Immature natural killer cell (primary cell): ENCODE measurements at regions not wholly inside any gene's neighbourhood (a gene's known extent, or its start where the extent isn't known, plus 50 kb on each side); places are given as distances from the start of the nearest gene placed in this dataset.
"Not testable (repeated sequence)": the region's sequence is repeated elsewhere in the genome, so short reads cannot be mapped to it uniquely, and the experiment has no call there.

Experiments
- DNase-seq, 3 donors: peaks; one replicate each; pipeline ENCODE4 v3.0.0; 2022; ENCODE audit warnings: mixed read lengths in 1 of 3
- H3K27ac Mint-ChIP-seq, 6 donors: one replicate each; pipeline ENCODE4 v1.8.0; 2020; ENCODE audit warnings: mixed read lengths in 6 of 6, mild to moderate bottlenecking in 5 of 6, inconsistent platforms in 4 of 6, moderate library complexity in 3 of 6
- H3K27me3 Mint-ChIP-seq, 3 donors: one replicate each; pipeline ENCODE4 v1.8.0; 2020 to 2021; ENCODE audit warnings: low read depth in 3 of 3, mild to moderate bottlenecking in 3 of 3, mixed read lengths in 3 of 3, moderate library complexity in 3 of 3, inconsistent platforms in 1 of 3
- H3K36me3 Mint-ChIP-seq, 3 donors: one replicate each; pipeline ENCODE4 v1.8.0; 2020; ENCODE audit warnings: mixed read lengths in 3 of 3, inconsistent platforms in 2 of 3, mild to moderate bottlenecking in 2 of 3
- H3K4me1 Mint-ChIP-seq, 2 donors: one replicate each; pipeline ENCODE4 v1.8.0; 2020; ENCODE audit warnings: inconsistent platforms in 2 of 2, mild to moderate bottlenecking in 2 of 2, mixed read lengths in 2 of 2, moderate library complexity in 1 of 2
- H3K4me3 Mint-ChIP-seq, 5 donors: one replicate each; pipeline ENCODE4 v1.8.0; 2020; ENCODE audit warnings: mild to moderate bottlenecking in 5 of 5, mixed read lengths in 5 of 5, inconsistent platforms in 3 of 5, moderate library complexity in 3 of 5
- H3K9me3 Mint-ChIP-seq, 6 donors: one replicate each; pipeline ENCODE4 v1.8.0; 2020; ENCODE audit warnings: mild to moderate bottlenecking in 6 of 6, mixed read lengths in 6 of 6, inconsistent platforms in 4 of 6, moderate library complexity in 3 of 6

DNA sequence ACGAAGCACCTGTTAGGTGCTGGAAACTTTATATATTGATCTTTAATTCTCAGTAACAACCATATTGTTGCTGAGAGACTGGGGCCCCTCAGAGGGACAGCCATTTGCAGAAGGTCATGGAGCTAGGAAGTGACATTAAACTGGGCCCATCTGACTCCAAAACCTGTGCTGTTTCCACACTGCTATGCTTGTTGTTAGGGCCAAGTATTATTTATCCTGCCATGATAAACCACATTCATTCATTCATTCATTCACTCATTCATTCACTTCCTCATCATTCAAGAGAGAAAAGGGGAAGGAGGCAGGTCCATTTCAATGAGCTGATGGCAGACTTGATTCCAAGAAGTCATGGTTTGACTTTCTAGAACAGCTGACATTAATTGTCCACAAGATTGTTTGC lies 237.4 kb downstream of the STIM2 start:
- no peak overlapping the region for H3K4me3 Mint-ChIP-seq
- peaks cover 0 to 6% (median 4%) of the 10 kb centered on the region in 3 donors for H3K27me3 Mint-ChIP-seq
- H3K36me3 Mint-ChIP-seq, result no peaks in the 10 kb centered on the region
- H3K27ac Mint-ChIP-seq, result no peak overlapping the region
- no peak for DNase-seq
- no peaks in the 10 kb centered on the region for H3K4me1 Mint-ChIP-seq
- H3K9me3 Mint-ChIP-seq, result no peaks in the 10 kb centered on the region

DNA sequence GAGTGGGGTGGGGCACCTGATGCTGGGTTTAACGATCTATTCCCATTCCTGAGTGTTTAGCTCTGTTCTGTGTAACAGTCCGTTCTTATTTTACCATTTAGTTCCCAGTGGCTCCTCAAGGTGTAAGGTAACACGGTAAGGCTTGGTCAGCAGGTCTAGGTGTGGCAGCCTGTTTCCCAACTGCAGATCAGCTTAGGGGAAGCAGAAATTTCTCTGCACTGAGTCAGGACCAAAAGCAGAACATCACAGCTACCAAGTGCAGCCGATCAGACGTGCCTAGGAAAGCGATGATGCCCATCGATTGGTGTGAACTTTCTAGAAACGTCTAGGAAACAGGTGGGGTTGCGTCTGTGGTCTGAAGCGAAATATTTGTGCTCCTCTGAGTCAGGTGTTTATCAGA lies 240.1 kb downstream of the STIM2 start:
- no peak for DNase-seq
- Mint-ChIP-seq H3K4me1 (no peaks in the 10 kb centered on the region), H3K27me3 (peaks cover 0 to 6% (median 4%) of the 10 kb centered on the region in 3 donors), H3K27ac (no peak overlapping the region), H3K9me3 (no peaks in the 10 kb centered on the region), H3K36me3 (no peaks in the 10 kb centered on the region), H3K4me3 (no peak overlapping the region)

DNA sequence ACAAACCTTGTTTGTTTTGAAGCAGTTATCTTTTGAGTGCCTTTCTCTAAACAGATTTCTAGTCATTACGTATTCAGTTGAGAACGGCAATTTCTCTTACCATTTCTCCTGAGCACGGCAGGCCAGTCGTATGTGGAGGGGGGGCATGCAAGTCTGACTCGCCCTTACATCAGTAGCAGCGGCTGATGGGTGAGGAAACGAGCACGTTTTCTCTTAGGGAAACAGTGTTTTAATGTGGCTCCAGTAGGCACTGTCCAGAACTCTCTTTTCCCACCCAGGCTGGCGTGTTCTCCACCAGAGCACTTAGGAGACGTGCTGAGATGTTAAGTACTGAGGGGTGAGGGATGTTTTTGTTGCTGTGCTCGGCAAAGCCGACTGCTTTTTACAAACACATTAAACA lies 240.5 kb downstream of the STIM2 start:
- Mint-ChIP-seq H3K4me1 (no peaks in the 10 kb centered on the region), H3K36me3 (no peaks in the 10 kb centered on the region), H3K9me3 (no peaks in the 10 kb centered on the region), H3K27ac (no peak overlapping the region), H3K4me3 (no peak overlapping the region), H3K27me3 (peaks cover 0 to 6% (median 4%) of the 10 kb centered on the region in 3 donors)
- no peak for DNase-seq

DNA sequence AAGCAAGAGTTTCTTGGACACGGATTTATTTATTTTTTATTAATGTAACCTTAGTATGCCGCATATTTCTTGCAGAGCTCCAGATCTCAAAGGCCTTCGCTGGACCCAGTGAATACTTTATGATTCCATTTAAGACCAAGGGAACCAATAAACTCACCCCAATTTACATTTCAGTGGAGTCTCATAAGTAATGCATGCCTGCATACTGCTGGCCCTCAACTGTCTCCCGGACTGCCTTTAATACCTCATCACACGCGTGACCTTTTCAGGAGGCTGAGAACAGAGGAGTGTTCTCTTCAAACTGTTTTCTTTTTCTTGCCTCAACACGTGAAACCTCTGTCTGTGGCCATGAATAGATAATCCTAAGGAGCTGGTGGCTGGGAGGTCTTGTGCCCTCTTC lies 240.9 kb downstream of the STIM2 start:
- Mint-ChIP-seq H3K36me3 (no peaks in the 10 kb centered on the region), H3K4me3 (no peak overlapping the region), H3K4me1 (no peaks in the 10 kb centered on the region), H3K27me3 (peaks cover 0 to 6% (median 4%) of the 10 kb centered on the region in 3 donors), H3K9me3 (no peaks in the 10 kb centered on the region), H3K27ac (no peak overlapping the region)
- no peak for DNase-seq

DNA sequence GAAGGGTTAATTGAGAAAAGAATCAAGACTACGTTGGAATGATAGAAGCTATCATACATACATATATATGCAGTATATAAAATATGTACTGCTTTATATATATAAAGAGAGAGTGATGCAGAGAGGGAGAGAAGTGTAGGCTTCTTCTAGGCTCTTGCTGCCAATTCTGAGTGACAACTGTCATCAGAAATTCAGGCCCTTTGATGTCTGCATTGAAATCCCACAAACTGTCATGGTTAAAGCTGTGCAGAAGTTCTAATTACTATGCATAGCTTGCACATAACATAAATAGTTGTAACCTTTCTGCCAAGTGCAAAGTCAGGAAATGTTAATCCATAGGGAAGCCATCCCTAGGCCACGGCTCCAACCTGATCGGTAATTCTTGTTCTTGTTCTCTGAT lies 251.0 kb downstream of the STIM2 start:
- H3K36me3 Mint-ChIP-seq, result no peaks in the 10 kb centered on the region
- no peak overlapping the region for H3K4me3 Mint-ChIP-seq
- no peaks in the 10 kb centered on the region for H3K4me1 Mint-ChIP-seq
- peaks cover 2 to 6% (median 3%) of the 10 kb centered on the region in 3 donors for H3K27me3 Mint-ChIP-seq
- DNase-seq, result no peak
- peaks cover 0 to 5% (median 0%) of the 10 kb centered on the region in 6 donors for H3K9me3 Mint-ChIP-seq
- H3K27ac Mint-ChIP-seq, result no peak overlapping the region

DNA sequence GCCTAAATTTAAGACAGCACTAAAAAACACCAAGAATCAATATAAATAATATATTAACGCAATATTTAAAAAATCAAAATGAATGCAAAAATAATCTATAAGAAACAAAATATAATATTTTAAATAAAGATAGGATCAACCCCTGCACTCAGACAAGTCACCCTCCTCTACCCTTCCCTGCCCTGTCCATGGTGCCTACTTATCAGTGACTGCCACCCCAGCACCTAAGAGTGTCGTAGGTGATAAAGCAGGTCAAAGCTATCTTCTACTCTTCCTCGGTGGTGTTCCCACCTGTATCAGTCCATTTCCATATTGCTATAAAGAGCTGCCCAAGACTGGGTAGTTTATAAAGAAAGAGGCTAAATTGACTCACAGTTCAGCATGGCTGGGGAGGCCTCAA lies 251.9 kb downstream of the STIM2 start:
- Mint-ChIP-seq H3K27me3 (peaks cover 2 to 6% (median 6%) of the 10 kb centered on the region in 3 donors), H3K9me3 (peaks cover 0 to 5% (median 0%) of the 10 kb centered on the region in 6 donors), H3K4me1 (no peaks in the 10 kb centered on the region), H3K36me3 (no peaks in the 10 kb centered on the region), H3K4me3 (no peak overlapping the region), H3K27ac (no peak overlapping the region)
- no peak for DNase-seq

DNA sequence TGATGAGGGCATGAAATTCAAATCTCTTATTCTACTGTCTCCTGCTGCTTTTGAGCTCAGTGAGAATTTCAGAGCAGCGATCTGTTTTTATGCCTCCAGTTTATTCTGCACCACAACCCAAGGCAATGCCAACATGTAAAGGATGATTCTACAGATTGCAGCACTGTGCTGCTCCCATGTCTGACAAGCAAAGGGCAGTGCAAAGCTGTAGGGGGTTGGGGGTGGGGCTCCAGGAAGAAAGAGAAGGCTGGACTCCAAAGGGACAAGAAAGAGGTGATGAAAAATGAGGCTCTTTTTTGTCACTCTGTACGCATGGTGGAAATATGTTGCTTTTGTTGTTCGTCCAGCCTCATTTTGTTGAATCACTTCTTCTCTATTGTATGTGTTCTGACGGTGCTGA lies 254.6 kb downstream of the STIM2 start:
- Mint-ChIP-seq H3K36me3 (no peaks in the 10 kb centered on the region), H3K4me3 (no peak overlapping the region), H3K4me1 (no peaks in the 10 kb centered on the region), H3K9me3 (peaks cover 0 to 7% (median 0%) of the 10 kb centered on the region in 6 donors), H3K27me3 (peaks cover 2 to 5% (median 4%) of the 10 kb centered on the region in 3 donors), H3K27ac (no peak overlapping the region)
- DNase-seq, result no peak

DNA sequence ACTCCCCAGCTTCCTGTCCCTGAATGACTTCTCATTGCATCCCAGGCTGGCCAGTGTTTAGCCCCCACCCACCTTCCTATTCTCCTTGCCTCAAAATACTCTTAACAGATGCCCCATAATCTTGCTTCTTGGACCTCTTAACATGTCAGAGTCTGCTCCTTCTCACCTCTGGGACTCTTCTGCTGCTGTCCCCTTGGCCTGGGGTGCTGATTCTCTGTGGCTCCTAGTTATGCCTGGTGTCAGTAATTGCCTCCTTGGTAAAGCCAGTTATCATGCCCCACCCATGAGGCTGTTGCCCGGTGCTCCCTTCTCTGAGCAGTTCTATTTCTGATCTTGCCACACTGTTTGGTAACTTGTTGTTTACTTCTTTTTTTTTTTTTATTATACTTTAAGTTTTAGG lies 256.8 kb downstream of the STIM2 start:
- Mint-ChIP-seq H3K4me3 (no peak overlapping the region), H3K9me3 (peaks cover 0 to 13% (median 0%) of the 10 kb centered on the region in 6 donors), H3K36me3 (no peaks in the 10 kb centered on the region), H3K4me1 (no peaks in the 10 kb centered on the region), H3K27ac (no peak overlapping the region), H3K27me3 (peaks cover 2 to 5% (median 3%) of the 10 kb centered on the region in 3 donors)
- DNase-seq, result no peak

DNA sequence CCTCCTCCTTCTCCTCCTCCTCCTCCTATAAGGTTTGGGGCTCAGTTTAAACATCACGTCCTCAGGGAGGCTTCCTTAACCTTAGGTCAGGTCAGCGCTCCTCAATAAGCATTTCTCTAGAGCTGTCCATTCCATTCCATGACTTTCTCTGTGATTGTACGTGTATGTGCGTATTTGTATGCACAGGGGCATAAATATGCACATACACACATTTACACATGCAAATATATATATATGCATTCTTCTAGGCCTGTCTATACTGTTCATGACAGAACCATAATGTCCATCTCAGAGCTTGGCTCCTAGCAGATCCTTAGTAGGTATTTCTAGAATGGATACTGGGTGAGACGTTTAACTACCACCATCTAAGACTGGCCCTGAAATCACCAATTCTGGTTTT lies 258.6 kb downstream of the STIM2 start:
- Mint-ChIP-seq H3K27ac (no peak overlapping the region), H3K27me3 (peaks cover 2 to 3% (median 2%) of the 10 kb centered on the region in 3 donors)

DNA sequence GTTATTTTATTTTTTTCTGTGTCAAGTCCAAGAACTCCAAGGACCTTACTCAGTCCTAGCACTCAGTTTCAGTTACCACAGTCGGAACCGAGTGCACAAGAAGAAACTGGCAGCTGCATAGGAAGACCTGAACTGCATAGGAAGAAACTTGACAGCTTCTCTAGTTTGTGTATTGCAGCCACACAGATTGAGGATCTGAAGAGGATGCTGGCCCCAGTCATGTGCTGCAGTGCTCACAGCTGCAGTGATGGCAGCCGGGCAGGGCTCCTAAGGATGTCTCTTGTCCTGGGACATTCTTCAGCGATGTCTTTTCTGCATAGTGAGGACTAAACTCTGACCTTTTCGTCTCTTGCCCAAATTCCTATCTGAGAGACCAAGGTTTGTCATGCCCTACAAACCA lies 261.2 kb downstream of the STIM2 start:
- no peaks in the 10 kb centered on the region for H3K4me1 Mint-ChIP-seq
- no peak overlapping the region for H3K4me3 Mint-ChIP-seq
- H3K9me3 Mint-ChIP-seq, result peaks cover 0 to 7% (median 0%) of the 10 kb centered on the region in 6 donors
- peaks cover 2 to 3% (median 2%) of the 10 kb centered on the region in 3 donors for H3K27me3 Mint-ChIP-seq
- H3K36me3 Mint-ChIP-seq, result no peaks in the 10 kb centered on the region
- no peak for DNase-seq
- no peak overlapping the region for H3K27ac Mint-ChIP-seq

More for the DNA sequence above, 258.6 kb downstream of the STIM2 start:
- DNase-seq, result no peak
- Mint-ChIP-seq H3K4me1 (no peaks in the 10 kb centered on the region), H3K4me3 (no peak overlapping the region), H3K36me3 (no peaks in the 10 kb centered on the region), H3K9me3 (peaks cover 0 to 11% (median 0%) of the 10 kb centered on the region in 6 donors)

DNA sequence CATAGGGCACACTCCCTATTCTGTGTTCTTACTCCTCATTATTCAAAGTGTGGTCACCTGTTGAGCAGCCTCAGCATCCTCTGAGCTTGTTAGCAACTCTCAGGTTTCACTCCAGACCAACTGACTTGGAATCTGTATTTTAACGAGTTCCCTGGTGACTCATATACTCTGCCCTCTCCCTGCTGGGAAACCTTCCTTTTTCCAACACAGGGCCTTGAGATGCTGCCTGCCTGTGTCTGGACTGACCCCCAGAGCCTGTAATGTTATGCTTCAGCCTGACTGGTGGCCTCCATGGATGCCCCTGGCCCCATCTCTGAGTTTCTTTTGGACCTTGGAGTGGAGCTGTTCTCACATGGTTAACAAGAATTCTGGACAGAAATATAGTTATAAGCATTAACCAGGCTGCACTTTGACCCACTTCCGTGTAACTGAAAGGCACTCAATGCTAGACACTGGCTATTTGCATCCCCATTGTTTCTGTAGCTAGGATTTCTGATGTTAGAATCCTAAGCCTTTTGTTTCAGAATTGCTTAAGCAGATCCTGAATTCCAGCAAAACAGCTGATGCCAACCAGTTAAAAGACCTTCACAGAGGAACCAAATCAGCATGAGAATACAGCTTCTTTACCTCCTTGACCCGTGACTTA lies 262.6 kb downstream of the STIM2 start:
- no peak for DNase-seq
- no peaks in the 10 kb centered on the region for H3K4me1 Mint-ChIP-seq
- H3K27ac Mint-ChIP-seq, result no peak overlapping the region
- H3K36me3 Mint-ChIP-seq, result no peaks in the 10 kb centered on the region
- H3K9me3 Mint-ChIP-seq, result peaks cover 0 to 7% (median 0%) of the 10 kb centered on the region in 6 donors
- H3K27me3 Mint-ChIP-seq, result peaks cover 0 to 2% (median 2%) of the 10 kb centered on the region in 3 donors
- H3K4me3 Mint-ChIP-seq, result no peak overlapping the region

DNA sequence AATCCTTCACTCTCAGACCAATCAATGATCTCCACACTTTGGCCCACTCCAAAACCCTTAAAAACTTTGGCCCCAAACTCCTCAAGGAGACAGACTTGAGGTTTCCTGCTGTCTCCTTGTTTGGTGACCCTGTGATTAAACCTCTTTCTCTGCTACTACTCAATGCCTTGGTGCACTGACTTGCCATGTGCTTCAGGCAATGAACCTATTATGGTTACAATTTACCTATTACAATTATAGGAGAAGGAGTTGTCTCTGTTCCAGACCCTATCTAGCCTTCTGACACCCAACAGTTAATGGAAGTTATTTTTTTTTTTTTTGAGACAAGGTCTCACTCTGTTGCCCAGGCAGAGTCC lies 263.1 kb downstream of the STIM2 start:
- no peak for DNase-seq
- Mint-ChIP-seq H3K4me1 (no peaks in the 10 kb centered on the region), H3K27me3 (peaks cover 0 to 2% (median 1%) of the 10 kb centered on the region in 3 donors), H3K9me3 (peaks cover 0 to 7% (median 0%) of the 10 kb centered on the region in 6 donors), H3K27ac (no peak overlapping the region), H3K4me3 (no peak overlapping the region), H3K36me3 (no peaks in the 10 kb centered on the region)

DNA sequence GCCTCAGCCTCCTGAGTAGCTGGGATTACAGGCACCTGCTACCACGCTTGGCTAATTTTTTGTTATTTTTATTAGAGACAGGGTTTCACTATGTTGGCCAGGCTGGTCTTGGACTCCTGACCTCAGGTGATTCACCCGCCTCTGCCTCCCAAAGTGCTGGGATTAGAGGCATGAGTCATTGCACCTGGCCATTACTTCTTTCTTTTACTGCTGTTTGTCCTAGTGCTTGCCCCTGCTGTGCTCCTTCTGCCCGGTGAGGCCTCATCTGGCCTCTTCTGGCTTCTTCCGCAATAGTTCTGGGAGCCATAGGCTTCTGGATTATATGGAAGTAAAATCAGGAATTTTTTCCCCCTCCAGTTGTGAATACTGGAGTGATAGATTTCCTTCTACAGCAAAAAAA lies 266.3 kb downstream of the STIM2 start:
- not testable (repeated sequence) for DNase-seq, H3K9me3 Mint-ChIP-seq, H3K36me3 Mint-ChIP-seq, H3K27me3 Mint-ChIP-seq, H3K4me3 Mint-ChIP-seq, H3K27ac Mint-ChIP-seq, H3K4me1 Mint-ChIP-seq

DNA sequence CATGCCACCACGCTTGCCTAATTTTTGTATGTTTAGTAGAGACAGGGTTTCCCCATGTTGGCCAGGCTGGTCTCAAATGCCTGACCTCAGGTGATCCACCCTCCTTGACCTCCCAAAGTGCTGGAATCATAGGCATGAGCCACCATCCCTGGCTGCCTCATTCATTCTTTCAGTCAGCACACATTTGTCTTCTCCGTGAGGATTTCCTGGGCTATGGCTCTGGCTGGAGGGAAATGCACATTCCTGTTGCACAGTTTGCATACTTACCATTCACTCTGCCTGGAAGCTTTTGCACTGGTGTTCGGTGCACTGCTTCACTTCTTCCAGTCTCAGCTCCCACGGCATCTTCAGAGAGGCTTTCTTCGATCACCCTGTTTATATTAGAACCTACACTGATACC lies 267.8 kb downstream of the STIM2 start:
- Mint-ChIP-seq H3K9me3 (peaks cover 0 to 4% (median 0%) of the 10 kb centered on the region in 6 donors), H3K27me3 (peaks cover 0 to 4% (median 0%) of the 10 kb centered on the region in 3 donors), H3K4me1 (no peaks in the 10 kb centered on the region), H3K27ac (no peak overlapping the region), H3K4me3 (no peak overlapping the region), H3K36me3 (no peaks in the 10 kb centered on the region)
- DNase-seq, result no peak

DNA sequence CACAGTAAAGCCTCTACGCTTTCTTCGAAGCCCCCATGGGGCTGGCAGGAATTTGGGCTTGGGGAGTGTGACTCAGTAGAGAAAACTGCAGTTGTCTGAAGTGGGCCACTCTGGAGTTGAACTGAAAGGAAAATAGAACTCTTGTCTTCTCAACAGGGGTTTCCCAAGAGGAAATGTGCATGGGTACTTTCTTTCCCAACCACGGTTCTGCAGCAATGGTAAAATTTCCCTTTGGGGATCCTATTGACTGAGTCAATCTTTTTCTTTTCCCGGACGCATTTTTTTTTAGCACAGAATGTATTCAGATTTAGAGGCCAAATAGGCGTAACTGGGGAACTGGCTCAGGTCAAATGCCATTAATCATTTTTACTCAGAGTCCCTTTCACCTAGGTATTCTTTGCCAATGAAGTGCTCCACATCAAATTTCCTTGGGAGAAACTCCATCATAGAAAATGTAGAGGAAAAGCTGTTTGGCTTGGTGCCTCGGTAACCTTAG lies 269.3 kb downstream of the STIM2 start:
- H3K4me3 Mint-ChIP-seq, result no peak overlapping the region
- peaks cover 0 to 13% (median 3%) of the 10 kb centered on the region in 6 donors for H3K9me3 Mint-ChIP-seq
- no peak for DNase-seq
- peaks cover 0 to 5% (median 0%) of the 10 kb centered on the region in 3 donors for H3K27me3 Mint-ChIP-seq
- no peaks in the 10 kb centered on the region for H3K36me3 Mint-ChIP-seq
- H3K4me1 Mint-ChIP-seq, result no peaks in the 10 kb centered on the region
- H3K27ac Mint-ChIP-seq, result no peak overlapping the region
